Endodermal cell (in vitro differentiated cells): ENCODE measurements at regions not wholly inside any gene's neighbourhood (a gene's known extent, or its start where the extent isn't known, plus 50 kb on each side); places are given as distances from the start of the nearest gene placed in this dataset.

Experiments used
- DNase-seq: peaks from one replicate; pipeline ENCODE4 v3.0.0-alpha.2; 2017
- H3K27ac ChIP-seq: 2 replicates; pipeline ENCODE4 v1.5.1; 2013; ENCODE audit warnings: mild to moderate bottlenecking, low read depth, low read length, moderate library complexity
- H3K27me3 ChIP-seq: 2 replicates; pipeline ENCODE4 v1.6.1; 2013; ENCODE audit warnings: mild to moderate bottlenecking, low read length, moderate library complexity; ENCODE audit not compliant: insufficient read depth, control insufficient read depth, poor library complexity, severe bottlenecking
- H3K36me3 ChIP-seq: 2 replicates; pipeline ENCODE4 v1.7.0; 2013; ENCODE audit warnings: mild to moderate bottlenecking, low read length, moderate library complexity; ENCODE audit not compliant: control insufficient read depth, insufficient read depth
- H3K4me1 ChIP-seq: one replicate; pipeline ENCODE4 v1.7.0; 2013; ENCODE audit warnings: low read length; ENCODE audit not compliant: control insufficient read depth, insufficient read depth
- H3K4me3 ChIP-seq: 2 replicates; pipeline ENCODE4 v1.5.1; 2013; ENCODE audit warnings: mild to moderate bottlenecking, low read length, moderate library complexity
- H3K9ac ChIP-seq: 2 replicates; pipeline ENCODE4 v1.6.1; 2013; ENCODE audit warnings: mild to moderate bottlenecking, low read length, moderate library complexity; ENCODE audit not compliant: poor library complexity, severe bottlenecking; ENCODE audit errors: extremely low read depth
- H3K9me3 ChIP-seq: 2 replicates; pipeline ENCODE4 v1.6.1; 2013; ENCODE audit warnings: mild to moderate bottlenecking, low read length, moderate library complexity; ENCODE audit not compliant: control insufficient read depth
- H3K27ac Mint-ChIP-seq: 2 replicates; pipeline ENCODE4 v1.8.0; 2020; ENCODE audit warnings: mixed read lengths
- H3K27me3 Mint-ChIP-seq: 2 replicates; pipeline ENCODE4 v1.8.0; 2021; ENCODE audit warnings: mild to moderate bottlenecking, mixed read lengths; ENCODE audit not compliant: insufficient read depth
- H3K36me3 Mint-ChIP-seq: 2 replicates; pipeline ENCODE4 v1.8.0; 2020; ENCODE audit warnings: low read depth, mixed read lengths
- H3K4me1 Mint-ChIP-seq: 2 replicates; pipeline ENCODE4 v1.8.0; 2020; ENCODE audit warnings: mixed read lengths
- H3K4me3 Mint-ChIP-seq: 2 replicates; pipeline ENCODE4 v1.8.0; 2020; ENCODE audit warnings: mild to moderate bottlenecking, moderate library complexity, mixed read lengths
- H3K9me3 Mint-ChIP-seq: 2 replicates; pipeline ENCODE4 v1.8.0; 2020; ENCODE audit warnings: mild to moderate bottlenecking, mixed read lengths
- WGBS, 2 experiments: methylation state at CpG; one replicate each; pipeline versions ENCODE4 v1.1.5 to v1.1.7; 2013; ENCODE audit warnings: missing lambda C conversion rate in 2 of 2, mixed read lengths in 1 of 2; ENCODE audit not compliant: insufficient coverage in 1 of 2, insufficient read length in 1 of 2; 5-methylcytosine and 5-hydroxymethylcytosine counted together
- TF ChIP-seq, protein P1 (sequence below): fragments of 200-600 bp; sonication (generic); conservative IDR thresholded peaks from 2 replicates; pipeline ENCODE4 v1.5.0; 2021; ENCODE audit warnings: antibody characterized with exemption, mild to moderate bottlenecking

DNA sequence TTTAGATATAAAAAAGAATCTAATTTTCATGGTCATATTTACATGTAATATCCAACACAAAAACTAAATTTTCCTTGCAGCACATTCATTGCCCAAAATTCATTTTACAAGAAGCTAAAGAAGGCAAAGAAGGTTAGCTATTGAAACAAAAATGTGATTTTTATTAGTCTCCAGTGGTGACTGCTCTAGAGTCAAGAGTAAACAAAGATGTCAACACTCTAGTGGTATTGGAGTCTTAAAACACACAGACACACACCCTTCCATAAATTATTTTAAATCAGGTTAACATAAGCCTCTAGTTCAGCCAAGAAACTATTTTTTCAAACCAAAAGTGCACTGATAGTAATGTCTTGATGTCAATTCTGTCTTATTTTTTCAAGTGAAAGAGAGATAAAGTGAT, 329.2 kb downstream of the ZNF608 start:
- H3K27ac Mint-ChIP-seq: no peak overlapping the region
- peaks cover 3% of the 10 kb centered on the region for H3K9me3 ChIP-seq
- peaks cover 8% of the 10 kb centered on the region for H3K9me3 Mint-ChIP-seq
- no peaks in the 10 kb centered on the region for H3K36me3 ChIP-seq
- no peaks in the 10 kb centered on the region for H3K27me3 Mint-ChIP-seq
- H3K9ac ChIP-seq: no peak overlapping the region
- H3K4me3 Mint-ChIP-seq: no peak overlapping the region
- no peak overlapping the region for H3K27ac ChIP-seq
- peaks cover 9% of the 10 kb centered on the region for H3K4me1 Mint-ChIP-seq
- peaks cover 4% of the 10 kb centered on the region for H3K36me3 Mint-ChIP-seq
- no peak overlapping the region for H3K4me3 ChIP-seq
- no peaks in the 10 kb centered on the region for H3K4me1 ChIP-seq
- DNase-seq: no peak
- no peaks in the 10 kb centered on the region for H3K27me3 ChIP-seq
- TF ChIP-seq, protein P1, sequence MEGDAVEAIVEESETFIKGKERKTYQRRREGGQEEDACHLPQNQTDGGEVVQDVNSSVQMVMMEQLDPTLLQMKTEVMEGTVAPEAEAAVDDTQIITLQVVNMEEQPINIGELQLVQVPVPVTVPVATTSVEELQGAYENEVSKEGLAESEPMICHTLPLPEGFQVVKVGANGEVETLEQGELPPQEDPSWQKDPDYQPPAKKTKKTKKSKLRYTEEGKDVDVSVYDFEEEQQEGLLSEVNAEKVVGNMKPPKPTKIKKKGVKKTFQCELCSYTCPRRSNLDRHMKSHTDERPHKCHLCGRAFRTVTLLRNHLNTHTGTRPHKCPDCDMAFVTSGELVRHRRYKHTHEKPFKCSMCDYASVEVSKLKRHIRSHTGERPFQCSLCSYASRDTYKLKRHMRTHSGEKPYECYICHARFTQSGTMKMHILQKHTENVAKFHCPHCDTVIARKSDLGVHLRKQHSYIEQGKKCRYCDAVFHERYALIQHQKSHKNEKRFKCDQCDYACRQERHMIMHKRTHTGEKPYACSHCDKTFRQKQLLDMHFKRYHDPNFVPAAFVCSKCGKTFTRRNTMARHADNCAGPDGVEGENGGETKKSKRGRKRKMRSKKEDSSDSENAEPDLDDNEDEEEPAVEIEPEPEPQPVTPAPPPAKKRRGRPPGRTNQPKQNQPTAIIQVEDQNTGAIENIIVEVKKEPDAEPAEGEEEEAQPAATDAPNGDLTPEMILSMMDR: no peak

DNA sequence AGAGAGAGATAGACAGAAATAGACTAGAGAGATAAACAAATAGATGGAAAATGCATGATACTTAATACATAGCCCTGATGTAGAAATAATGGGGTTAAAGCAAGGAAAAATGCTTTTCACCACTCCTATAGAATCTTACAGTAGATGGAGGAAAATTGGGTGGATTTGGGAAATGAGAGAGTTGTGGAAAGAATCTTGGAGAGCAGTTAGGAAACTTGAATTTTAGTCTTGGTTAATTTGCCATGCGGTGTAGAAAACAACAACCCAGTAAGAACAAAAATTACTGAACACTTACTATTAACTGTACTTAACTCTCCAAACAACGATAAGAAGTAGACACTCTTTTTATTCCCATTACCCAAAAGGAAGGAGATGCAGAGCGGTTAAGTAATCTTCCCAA, 329.8 kb downstream of the ZNF608 start:
- Mint-ChIP-seq H3K27ac (no peak overlapping the region), H3K4me3 (no peak overlapping the region), H3K36me3 (peaks cover 2% of the 10 kb centered on the region), H3K9me3 (peaks cover 5% of the 10 kb centered on the region), H3K4me1 (peaks cover 9% of the 10 kb centered on the region), H3K27me3 (no peaks in the 10 kb centered on the region)
- no peak for DNase-seq
- Histone ChIP-seq H3K9ac (no peak overlapping the region), H3K4me3 (no peak overlapping the region), H3K9me3 (no peaks in the 10 kb centered on the region), H3K36me3 (no peaks in the 10 kb centered on the region), H3K27ac (no peak overlapping the region), H3K27me3 (no peaks in the 10 kb centered on the region), H3K4me1 (no peaks in the 10 kb centered on the region)
- WGBS, 2 experiments: 96 to 100% methylated on average over 1 to 3 of the region's 3 CpGs
- TF ChIP-seq, protein P1: no peak

DNA sequence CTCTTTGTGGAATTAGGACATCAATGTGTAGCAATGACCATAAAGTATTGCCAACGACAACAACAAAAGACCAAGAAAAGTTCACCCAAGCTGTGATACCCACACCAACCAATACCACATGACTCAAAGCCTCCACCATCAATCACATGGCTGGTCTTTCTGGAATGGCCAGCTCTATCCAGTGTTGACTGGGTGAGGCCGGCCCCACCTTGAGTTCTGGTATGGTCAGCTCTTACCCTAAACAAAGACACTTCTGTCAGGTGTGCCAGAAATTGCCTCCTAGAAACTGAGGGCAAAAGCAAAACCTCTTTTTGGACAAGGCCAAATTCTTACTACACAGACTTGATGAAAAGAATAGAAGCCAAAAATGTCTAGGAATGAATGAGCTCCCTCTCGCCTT, 331.5 kb downstream of the ZNF608 start:
- no peak overlapping the region for H3K4me3 Mint-ChIP-seq
- no peaks in the 10 kb centered on the region for H3K36me3 ChIP-seq
- no peaks in the 10 kb centered on the region for H3K9me3 ChIP-seq
- H3K9ac ChIP-seq: no peak overlapping the region
- DNase-seq: no peak
- H3K27me3 ChIP-seq: no peaks in the 10 kb centered on the region
- H3K4me1 Mint-ChIP-seq: peaks cover 9% of the 10 kb centered on the region
- no peaks in the 10 kb centered on the region for H3K4me1 ChIP-seq
- no peaks in the 10 kb centered on the region for H3K9me3 Mint-ChIP-seq
- H3K4me3 ChIP-seq: no peak overlapping the region
- no peak overlapping the region for H3K27ac ChIP-seq
- no peak overlapping the region for H3K27ac Mint-ChIP-seq
- TF ChIP-seq, protein P1: no peak
- H3K27me3 Mint-ChIP-seq: no peaks in the 10 kb centered on the region
- H3K36me3 Mint-ChIP-seq: peaks cover 2% of the 10 kb centered on the region
- 93% methylated on average over 3 of the region's 3 CpGs; no CpG with 5 or more reads in 1 of the 2 experiments for WGBS, 2 experiments
